KOPT-K1 (cell line): ENCODE measurements at regions not wholly inside any gene's neighbourhood (a gene's known extent, or its start where the extent isn't known, plus 50 kb on each side); places are given as distances from the start of the nearest gene placed in this dataset.
"Not testable (repeated sequence)": the region's sequence is repeated elsewhere in the genome, so short reads cannot be mapped to it uniquely, and the experiment has no call there.

Experiments
- H3K27ac ChIP-seq: fragments of 200-600 bp; sonication (generic); 2 replicates; pipeline ENCODE4 v1.5.1; 2016; ENCODE audit warnings: antibody characterized with exemption, mild to moderate bottlenecking, low read depth, low read length; ENCODE audit not compliant: poor library complexity, severe bottlenecking
- H3K36me3 ChIP-seq: fragments of 200-600 bp; sonication (generic); 2 replicates; pipeline ENCODE4 v1.5.1; 2017; ENCODE audit warnings: antibody characterized with exemption, mild to moderate bottlenecking, low read length, moderate library complexity; ENCODE audit not compliant: insufficient read depth
- H3K9me3 ChIP-seq: fragments of 200-600 bp; sonication (generic); 2 replicates; pipeline ENCODE4 v1.5.1; 2017; ENCODE audit warnings: antibody characterized with exemption, low read length, mild to moderate bottlenecking; ENCODE audit not compliant: insufficient read depth, poor library complexity, severe bottlenecking

DNA sequence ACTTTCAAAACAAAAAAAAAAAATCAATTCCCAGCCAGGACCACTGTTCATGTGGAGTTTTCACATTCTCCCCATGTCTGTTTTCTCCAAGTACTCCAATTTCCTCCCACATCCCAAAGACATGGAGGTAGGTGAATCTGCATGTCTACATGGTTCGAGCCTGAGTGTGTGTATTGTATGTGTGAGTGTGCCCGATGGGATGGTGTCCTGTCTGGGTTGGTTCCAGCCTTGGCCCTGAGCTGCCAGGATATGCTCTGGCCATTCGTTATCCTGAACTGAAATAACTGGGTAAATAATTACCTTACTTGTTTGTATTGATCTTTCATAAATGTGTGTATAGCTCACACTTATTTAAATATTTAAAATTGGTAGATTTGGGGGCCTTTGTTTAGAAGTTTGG, 452.3 kb upstream of the RORB start:
- Histone ChIP-seq H3K36me3 (no peaks in the 10 kb centered on the region), H3K9me3 (no peaks in the 10 kb centered on the region), H3K27ac (no peak overlapping the region)

DNA sequence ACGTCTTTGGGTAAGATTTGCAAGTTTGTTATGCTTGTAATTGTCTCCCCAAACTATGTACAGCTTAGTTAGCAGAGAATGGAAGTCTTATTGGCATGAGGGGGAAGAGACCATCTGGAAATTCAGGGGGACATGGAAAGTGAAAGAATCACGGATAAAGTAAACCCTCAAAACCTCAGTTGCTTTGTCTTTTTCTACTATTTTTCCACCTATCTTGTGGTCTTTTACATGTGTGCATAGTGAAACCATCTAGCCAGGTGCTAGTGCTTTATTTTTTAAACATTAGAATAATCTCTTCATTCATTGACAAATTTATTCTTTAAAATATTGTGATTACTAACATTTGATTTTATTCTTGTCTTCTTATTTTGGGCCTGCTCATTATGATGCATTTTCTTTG, 441.1 kb upstream of the RORB start:
- Histone ChIP-seq H3K9me3 (peaks cover 10% of the 10 kb centered on the region), H3K27ac (no peak overlapping the region), H3K36me3 (no peaks in the 10 kb centered on the region)

DNA sequence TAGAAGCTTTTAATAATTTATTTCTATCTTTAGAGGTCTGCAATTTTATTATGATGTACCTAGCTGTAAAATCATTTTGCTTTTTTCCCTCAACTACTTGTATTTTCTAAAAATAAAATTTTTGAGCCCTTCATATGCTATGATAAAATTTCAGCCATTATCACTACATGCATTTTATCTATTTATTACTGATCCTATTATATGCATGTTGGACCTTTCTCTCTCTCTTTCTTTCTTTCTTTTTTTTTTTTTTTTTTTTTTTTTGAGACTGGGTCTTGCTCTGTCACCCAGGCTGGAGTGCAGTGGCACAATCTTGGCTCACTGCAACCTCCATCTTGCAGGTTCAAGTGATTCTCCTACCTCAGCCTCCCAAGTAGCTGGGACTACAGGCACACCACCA, 440.1 kb upstream of the RORB start:
- not testable (repeated sequence) for H3K27ac ChIP-seq, H3K9me3 ChIP-seq, H3K36me3 ChIP-seq

DNA sequence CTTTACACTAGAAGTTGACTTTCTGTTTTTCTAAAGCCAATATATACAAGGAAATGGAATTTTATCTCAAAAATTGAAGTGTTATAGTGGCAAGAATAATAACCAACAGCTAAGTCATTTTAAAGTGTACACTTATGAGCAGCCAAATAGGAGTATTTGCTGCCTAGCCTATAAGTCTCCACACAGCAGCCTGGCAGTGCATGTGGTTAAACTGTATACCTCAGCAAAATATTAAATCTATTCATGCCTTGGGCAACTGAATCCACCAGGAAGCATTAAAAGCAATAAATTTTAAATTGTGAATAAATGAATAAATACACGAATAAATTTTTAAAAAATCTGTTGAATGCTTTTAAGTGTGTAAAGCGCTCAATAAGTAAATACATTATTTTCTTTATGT, 432.4 kb upstream of the RORB start:
- Histone ChIP-seq H3K27ac (no peak overlapping the region), H3K36me3 (no peaks in the 10 kb centered on the region), H3K9me3 (no peaks in the 10 kb centered on the region)

DNA sequence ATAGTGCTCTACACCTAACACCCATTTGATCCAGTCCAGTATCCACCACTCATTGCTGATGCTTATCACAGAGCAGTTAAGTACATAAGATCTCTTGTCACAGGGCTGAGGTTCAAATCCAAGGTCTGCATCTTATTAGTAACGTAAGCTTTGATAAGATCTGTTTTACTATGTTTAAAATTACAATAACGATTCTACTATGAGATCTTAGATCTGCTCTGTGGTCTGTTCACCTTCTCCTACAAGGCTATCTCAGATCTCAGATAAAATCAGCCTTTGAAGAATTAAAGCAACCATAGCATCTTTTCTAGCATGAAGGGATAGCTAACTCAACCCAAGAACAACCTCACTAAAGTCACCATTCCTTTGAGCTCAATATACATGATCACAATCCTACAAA, 431.0 kb upstream of the RORB start:
- no peaks in the 10 kb centered on the region for H3K9me3 ChIP-seq
- H3K27ac ChIP-seq: no peak overlapping the region
- H3K36me3 ChIP-seq: no peaks in the 10 kb centered on the region

DNA sequence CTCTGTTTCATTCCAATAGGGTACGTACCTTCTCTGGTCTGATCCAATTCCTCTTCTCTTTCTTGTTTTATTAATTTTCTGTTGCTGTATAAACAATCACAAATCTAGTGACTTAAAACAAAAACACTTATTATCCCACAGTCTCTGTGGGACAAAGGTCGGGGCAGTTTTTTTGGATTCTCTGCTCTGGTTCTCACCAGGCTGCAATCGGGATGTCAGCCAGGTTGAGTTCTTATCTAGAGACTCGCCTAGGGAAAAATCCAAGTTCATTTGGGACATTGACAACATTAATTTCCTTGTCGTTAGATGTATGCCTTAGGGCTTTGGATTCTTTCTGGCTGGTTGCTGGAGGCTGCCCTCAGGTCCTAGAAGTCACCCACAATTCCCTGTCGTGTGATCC, 430.5 kb upstream of the RORB start:
- no peak overlapping the region for H3K27ac ChIP-seq
- peaks cover 1% of the 10 kb centered on the region for H3K9me3 ChIP-seq

DNA sequence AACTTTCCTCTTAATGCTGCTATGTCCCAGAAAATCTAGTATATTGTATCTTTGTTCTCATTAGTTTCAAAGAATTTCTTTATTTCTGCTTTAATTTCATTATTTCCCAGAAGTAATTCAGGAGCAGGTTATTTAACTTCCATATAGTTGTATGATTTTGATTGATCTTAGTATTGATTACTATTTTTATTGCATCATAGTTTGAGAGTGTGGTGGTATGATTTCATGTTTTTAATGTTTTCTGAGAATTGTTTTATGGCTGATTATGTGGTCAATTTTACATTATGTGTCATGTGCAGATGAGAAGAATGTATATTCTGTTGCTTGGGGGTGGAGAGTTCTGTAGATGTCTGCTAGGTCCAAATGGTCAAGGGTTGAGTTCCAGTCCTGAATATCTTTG, 425.6 kb upstream of the RORB start:
- Histone ChIP-seq H3K27ac (no peak overlapping the region), H3K9me3 (peaks cover 23% of the 10 kb centered on the region), H3K36me3 (no peaks in the 10 kb centered on the region)

More for the DNA sequence above, 430.5 kb upstream of the RORB start:
- H3K36me3 ChIP-seq: no peaks in the 10 kb centered on the region

DNA sequence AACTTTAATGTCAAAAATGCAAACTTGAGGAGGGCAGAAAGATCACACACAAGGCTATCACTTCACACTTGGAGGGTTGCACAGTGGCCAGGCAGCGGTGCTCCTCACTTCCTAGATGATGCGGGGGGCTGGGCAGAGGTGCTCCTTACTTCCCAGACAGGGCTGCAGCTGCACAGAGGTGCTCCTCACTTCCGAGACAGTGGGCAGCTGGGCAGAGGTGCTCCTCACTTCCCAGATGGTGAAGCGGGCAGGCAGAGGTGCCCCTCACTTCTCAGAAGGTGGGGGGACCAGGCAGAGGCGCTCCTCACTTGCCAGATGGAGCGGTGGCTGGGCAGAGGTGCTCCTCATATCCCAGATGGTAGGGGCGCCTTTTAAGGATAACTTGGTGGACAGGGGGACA, 423.2 kb upstream of the RORB start:
- H3K27ac ChIP-seq: no peak overlapping the region
- H3K9me3 ChIP-seq: peaks cover 37% of the 10 kb centered on the region
- no peaks in the 10 kb centered on the region for H3K36me3 ChIP-seq

DNA sequence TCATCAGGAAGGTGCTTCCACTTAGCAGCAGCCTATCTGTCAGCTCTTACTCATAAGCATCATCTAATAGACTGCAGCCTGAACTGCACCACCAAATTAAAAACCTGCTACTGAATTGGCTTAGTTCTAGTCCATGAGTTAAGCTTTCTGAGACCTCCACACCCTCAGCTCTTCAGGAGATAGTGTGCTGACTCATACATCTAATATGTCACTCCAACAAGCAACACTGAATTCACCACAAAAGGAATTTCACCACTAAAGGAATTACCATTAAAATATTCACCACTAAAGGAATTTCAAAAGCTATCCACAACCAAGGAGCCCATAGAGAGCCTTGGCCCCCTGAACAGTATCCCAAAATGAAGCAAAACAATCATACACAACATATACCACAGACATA, 418.5 kb upstream of the RORB start:
- H3K9me3 ChIP-seq: peaks cover 25% of the 10 kb centered on the region
- no peak overlapping the region for H3K27ac ChIP-seq
- H3K36me3 ChIP-seq: no peaks in the 10 kb centered on the region

DNA sequence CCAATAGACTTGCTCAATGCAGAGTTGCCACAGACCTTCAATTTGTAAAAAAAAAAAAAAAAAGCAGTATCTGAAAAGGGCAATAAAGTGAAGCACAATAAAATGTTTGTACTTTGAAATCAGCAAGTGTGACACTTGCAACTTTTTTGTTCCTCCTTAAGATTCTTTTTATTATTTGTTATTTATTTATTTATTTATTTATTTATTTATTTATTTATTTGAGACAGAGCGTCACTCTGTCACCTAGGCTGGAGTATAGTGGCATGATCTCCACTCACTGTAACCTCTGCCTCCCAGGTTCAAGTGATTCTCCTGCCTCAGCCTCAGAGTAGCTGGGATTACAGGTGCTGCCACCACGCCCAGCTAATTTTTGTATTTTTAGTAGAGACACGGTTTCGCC, 416.5 kb upstream of the RORB start:
- not testable (repeated sequence) for H3K36me3 ChIP-seq, H3K27ac ChIP-seq
- peaks cover 23% of the 10 kb centered on the region for H3K9me3 ChIP-seq

DNA sequence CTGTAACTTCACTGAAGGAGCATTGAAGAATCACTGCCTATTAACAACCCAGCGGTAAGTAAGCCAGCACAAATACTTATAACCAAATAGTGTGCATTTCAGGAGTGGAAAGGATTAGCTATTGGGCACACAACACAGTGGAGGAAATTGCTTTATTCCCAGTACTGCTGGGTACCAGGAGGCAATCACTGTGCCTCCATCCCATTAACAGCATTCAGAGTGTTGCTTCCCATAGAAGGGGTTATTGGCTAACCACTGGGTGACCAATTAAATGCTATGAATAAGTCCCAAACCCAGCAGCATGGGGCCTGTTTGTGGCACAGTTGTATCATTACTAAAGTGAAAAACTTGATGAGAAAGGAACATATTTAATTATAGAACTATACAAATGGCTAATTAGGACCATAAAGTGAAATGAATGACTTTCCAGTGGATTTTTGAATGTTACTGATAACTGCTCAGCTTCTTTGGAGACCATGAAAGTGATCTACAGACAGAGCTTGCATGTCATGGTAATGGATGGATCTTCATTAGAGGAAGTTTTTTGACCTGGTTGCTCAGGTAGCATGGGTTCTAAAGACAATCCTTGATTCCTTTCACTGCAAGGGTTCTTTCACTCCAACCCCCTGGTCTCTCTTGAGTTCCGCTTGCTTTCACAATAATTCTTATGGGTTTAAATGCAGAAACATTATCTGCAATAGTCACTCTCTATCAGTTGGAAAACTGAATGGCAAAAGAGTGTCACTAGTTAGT, 413.3 kb upstream of the RORB start:
- Histone ChIP-seq H3K27ac (no peak overlapping the region), H3K36me3 (no peaks in the 10 kb centered on the region), H3K9me3 (peaks cover 10% of the 10 kb centered on the region)

DNA sequence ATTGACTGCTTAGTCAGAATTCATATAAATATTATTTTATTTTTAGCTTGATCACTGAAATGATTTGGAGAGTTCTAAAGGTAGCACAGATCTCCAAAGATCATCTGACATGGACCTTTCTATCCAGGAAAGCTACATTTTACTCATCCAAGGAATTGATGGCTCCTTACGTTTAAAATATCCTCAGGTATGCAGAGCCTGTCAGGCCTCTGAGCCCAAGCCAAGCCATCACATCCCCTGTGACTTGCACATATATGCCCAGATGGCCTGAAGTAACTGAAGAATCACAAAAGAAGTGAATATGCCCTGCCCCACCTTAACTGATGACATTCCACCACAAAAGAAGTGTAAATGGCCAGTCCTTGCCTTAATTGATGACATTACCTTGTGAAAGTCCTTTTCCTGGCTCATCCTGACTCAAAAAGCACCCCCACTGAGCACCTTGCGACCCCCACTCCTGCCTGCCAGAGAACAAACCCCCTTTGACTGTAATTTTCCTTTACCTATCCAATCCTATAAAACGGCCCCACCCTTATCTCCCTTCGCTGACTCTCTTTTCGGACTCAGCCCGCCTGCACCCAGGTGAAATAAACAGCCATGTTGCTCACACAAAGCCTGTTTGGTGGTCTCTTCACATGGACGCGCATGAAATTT, 411.6 kb upstream of the RORB start:
- not testable (repeated sequence) for H3K9me3 ChIP-seq, H3K27ac ChIP-seq, H3K36me3 ChIP-seq

DNA sequence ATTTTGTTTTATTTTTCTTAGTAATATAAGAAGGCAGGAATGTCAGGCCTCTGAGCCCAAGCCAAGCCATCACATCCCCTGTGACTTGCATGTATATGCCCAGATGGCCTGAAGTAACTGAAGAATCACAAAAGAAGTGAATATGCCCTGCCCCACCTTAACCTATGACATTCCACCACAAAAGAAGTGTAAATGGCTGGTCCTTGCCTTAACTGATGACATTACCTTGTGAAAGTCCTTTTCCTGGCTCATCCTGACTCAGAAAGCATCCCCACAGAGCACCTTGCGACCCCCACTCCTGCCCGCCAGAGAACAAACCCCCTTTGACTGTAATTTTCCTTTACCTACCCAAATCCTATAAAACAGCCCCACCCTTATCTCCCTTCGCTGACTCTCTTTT, 406.2 kb upstream of the RORB start:
- not testable (repeated sequence) for H3K9me3 ChIP-seq, H3K27ac ChIP-seq, H3K36me3 ChIP-seq

DNA sequence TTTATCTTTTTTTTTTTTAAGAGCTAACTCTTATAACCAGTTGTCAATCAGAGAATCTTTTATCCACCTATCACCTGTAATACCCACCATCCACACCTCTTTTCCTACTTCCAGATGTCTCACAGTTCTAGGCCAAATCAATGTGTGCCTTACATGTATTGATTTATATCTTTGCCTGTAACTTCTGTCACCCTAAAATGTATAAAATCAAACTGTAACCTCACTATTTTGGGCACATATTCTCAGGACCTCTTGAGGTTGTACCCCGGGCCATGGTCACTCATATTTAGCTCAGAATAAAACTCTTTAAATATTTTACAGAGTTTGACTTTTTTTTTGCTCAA, 404.7 kb upstream of the RORB start:
- no peaks in the 10 kb centered on the region for H3K9me3 ChIP-seq
- H3K27ac ChIP-seq: no peak overlapping the region
- H3K36me3 ChIP-seq: no peaks in the 10 kb centered on the region

DNA sequence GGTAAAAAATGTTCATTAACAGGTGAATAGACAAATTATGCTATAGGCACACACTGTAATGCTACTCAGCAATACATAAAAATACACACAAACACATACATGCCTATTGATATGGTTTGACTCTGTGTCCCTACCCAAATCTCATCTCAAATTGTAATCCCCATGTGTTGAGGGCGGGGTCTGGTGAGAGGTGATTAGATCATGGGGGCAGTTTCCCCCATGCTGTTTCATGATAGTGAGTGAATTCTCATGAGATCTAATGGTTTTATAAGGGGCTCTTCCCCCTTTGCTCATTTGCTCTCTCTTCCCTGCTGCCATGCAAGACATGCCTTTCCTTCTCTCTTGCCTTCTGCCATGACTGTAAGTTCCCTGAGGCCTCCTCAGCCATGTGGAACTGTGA, 403.1 kb upstream of the RORB start:
- H3K27ac ChIP-seq, H3K36me3 ChIP-seq, H3K9me3 ChIP-seq: not testable (repeated sequence)

DNA sequence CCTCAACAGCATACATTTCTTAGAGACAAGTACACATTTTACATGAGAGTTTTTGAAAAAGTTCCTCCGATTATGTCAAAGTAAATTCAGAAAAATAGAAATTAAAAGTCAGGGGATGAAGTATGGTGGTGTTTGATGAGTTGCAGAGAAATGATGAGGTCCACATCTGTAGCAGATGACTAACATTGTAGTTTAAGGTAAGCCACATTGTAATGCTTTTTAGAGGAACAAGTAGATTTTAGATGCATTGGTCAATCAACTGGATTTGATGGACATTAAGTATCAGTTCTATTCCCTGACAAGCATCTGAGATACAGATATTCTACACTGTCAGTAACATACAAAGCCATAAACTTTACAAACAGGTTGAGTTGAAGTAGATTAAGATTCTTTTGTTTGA, 402.4 kb upstream of the RORB start:
- Histone ChIP-seq H3K9me3 (no peaks in the 10 kb centered on the region), H3K36me3 (no peaks in the 10 kb centered on the region), H3K27ac (no peak overlapping the region)
